Activated naive CD4-positive, alpha-beta T cell treated with Interleukin-2 at 50 U/mL for 16 hours (primary cell): ENCODE measurements at regions not wholly inside any gene's neighbourhood (a gene's known extent, or its start where the extent isn't known, plus 50 kb on each side); places are given as distances from the start of the nearest gene placed in this dataset.

Experiments used
- DNase-seq: peaks from one replicate; pipeline ENCODE4 v3.0.0-alpha.2; 2020

- no peak for DNase-seq
These were observed 230.2 kb upstream of the FOXQ1 start for GRCh38 chr6:1081551-1082284.

- no peak for DNase-seq
These were observed 231.2 kb upstream of the FOXQ1 start for GRCh38 chr6:1080453-1081337.

GRCh38 chr6:1079525-1079924 lies 232.4 kb upstream of the FOXQ1 start:
- DNase-seq = no peak

- DNase-seq = no peak
These were observed 234.2 kb upstream of the FOXQ1 start for GRCh38 chr6:1077478-1078416.

GRCh38 chr6:1076531-1077459 lies 235.1 kb upstream of the FOXQ1 start:
- no peak for DNase-seq

GRCh38 chr6:1075880-1076279 lies 236.0 kb upstream of the FOXQ1 start:
- no peak for DNase-seq

GRCh38 chr6:1075444-1075843 lies 236.5 kb upstream of the FOXQ1 start:
- DNase-seq = no peak

- no peak for DNase-seq
These were observed 241.8 kb upstream of the FOXQ1 start for GRCh38 chr6:1070085-1070521.

- no peak for DNase-seq
These were observed 243.0 kb upstream of the FOXQ1 start for GRCh38 chr6:1068905-1069304.

- DNase-seq = no peak
These were observed 243.8 kb upstream of the FOXQ1 start for GRCh38 chr6:1068068-1068467.

GRCh38 chr6:1067346-1067745 lies 244.6 kb upstream of the FOXQ1 start:
- DNase-seq = no peak

GRCh38 chr6:1066449-1067090 lies 245.3 kb upstream of the FOXQ1 start:
- DNase-seq = no peak

- no peak for DNase-seq
These were observed 245.9 kb upstream of the FOXQ1 start for GRCh38 chr6:1065986-1066385.

GRCh38 chr6:1063671-1064355 lies 248.1 kb upstream of the FOXQ1 start:
- no peak for DNase-seq

GRCh38 chr6:1062786-1063545 lies 248.9 kb upstream of the FOXQ1 start:
- no peak for DNase-seq

GRCh38 chr6:1059596-1059995 lies 252.3 kb upstream of the FOXQ1 start:
- no peak for DNase-seq

GRCh38 chr6:1057490-1058135 lies 254.3 kb upstream of the FOXQ1 start:
- DNase-seq = no peak

- no peak for DNase-seq
These were observed 256.6 kb upstream of the FOXQ1 start for GRCh38 chr6:1055015-1055921.
